ENCODE measurements at regions not wholly inside any gene's neighbourhood (a gene's known extent, or its start where the extent isn't known, plus 50 kb on each side); places are given as distances from the start of the nearest gene placed in this dataset.

DNA sequence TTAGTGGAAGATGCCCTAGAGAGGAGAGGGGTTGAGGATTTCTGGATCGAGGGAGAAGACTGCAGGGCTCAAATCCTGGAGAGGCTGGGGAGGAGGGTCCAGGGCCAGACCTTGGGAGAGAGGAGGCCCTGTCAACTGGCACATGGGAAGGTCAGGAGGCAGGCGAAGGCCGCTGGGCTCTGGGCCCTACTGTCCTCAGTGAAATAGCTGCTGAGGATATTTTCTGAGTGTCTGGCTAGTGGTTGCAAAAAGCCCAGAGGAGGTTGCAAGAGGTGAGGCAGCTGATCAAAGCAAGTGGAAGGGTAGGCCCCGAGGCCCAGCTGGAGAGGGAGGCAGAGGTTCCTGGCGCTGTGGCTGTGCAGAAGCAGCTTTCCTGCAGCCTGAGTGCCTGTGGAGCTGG, 103.4 kb upstream of the MLN start:
- H3K79me2 ChIP-seq (ENCODE audit: control insufficient read depth, insufficient read depth, low read length) = no peaks in the 10 kb centered on the region
- no peak for FAIRE-seq
- no peaks in the 10 kb centered on the region for H4K20me1 ChIP-seq (ENCODE audit: control insufficient read depth, insufficient read depth)
- H3K9ac ChIP-seq (ENCODE audit: control insufficient read depth, insufficient read depth, low read length) = no peak overlapping the region
- ChIA-PET RAD21 (ENCODE audit: unreplicated experiment) (no interaction called here), POLR2A (no interaction called here), SMC1A (ENCODE audit: uncharacterized antibody, unreplicated experiment) (no interaction called here), CTCF (no interaction called here)
- TF ChIP-seq IKZF2 (IDR thresholded peaks at IDR 0.05) (no peak), SP1 (IDR thresholded peaks at IDR 0.05; ENCODE audit: low read depth, low read length) (no peak), NR2C2 (IDR thresholded peaks at IDR 0.05; ENCODE audit: borderline replicate concordance, control insufficient read depth, insufficient read length, low read depth) (no peak), NR2C1 (IDR thresholded peaks at IDR 0.05) (no peak), NRF1 (conservative IDR thresholded peaks at IDR 0.05; ENCODE audit: low read depth, low read length) (no peak), ZZZ3 (IDR thresholded peaks at IDR 0.05; ENCODE audit: control insufficient read depth, insufficient read length, low read depth) (no peak), PAX5 (IDR thresholded peaks at IDR 0.05; ENCODE audit: borderline replicate concordance, low read depth, low read length) (no peak), RUNX3 (IDR thresholded peaks at IDR 0.05; ENCODE audit: low read length) (no peak), BCL11A (IDR thresholded peaks at IDR 0.05; ENCODE audit: low read depth, low read length) (no peak), HCFC1 (IDR thresholded peaks at IDR 0.05; ENCODE audit: low read length) (no peak), RAD21 (IDR thresholded peaks at IDR 0.05; ENCODE audit: insufficient read depth, low read depth, low read length) (no peak), TCF12 (IDR thresholded peaks at IDR 0.05; ENCODE audit: low read depth, low read length) (no peak), PML (IDR thresholded peaks at IDR 0.05; ENCODE audit: low read length) (no peak), ESRRA (IDR thresholded peaks at IDR 0.05; ENCODE audit: low read length) (no peak), HDAC2 (IDR thresholded peaks at IDR 0.05) (no peak)
- TF ChIP-seq, protein P1, sequence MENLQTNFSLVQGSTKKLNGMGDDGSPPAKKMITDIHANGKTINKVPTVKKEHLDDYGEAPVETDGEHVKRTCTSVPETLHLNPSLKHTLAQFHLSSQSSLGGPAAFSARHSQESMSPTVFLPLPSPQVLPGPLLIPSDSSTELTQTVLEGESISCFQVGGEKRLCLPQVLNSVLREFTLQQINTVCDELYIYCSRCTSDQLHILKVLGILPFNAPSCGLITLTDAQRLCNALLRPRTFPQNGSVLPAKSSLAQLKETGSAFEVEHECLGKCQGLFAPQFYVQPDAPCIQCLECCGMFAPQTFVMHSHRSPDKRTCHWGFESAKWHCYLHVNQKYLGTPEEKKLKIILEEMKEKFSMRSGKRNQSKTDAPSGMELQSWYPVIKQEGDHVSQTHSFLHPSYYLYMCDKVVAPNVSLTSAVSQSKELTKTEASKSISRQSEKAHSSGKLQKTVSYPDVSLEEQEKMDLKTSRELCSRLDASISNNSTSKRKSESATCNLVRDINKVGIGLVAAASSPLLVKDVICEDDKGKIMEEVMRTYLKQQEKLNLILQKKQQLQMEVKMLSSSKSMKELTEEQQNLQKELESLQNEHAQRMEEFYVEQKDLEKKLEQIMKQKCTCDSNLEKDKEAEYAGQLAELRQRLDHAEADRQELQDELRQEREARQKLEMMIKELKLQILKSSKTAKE (IDR thresholded peaks at IDR 0.05; ENCODE audit: low read depth, poor library complexity, severe bottlenecking) = no peak
- TF ChIP-seq, protein P2, sequence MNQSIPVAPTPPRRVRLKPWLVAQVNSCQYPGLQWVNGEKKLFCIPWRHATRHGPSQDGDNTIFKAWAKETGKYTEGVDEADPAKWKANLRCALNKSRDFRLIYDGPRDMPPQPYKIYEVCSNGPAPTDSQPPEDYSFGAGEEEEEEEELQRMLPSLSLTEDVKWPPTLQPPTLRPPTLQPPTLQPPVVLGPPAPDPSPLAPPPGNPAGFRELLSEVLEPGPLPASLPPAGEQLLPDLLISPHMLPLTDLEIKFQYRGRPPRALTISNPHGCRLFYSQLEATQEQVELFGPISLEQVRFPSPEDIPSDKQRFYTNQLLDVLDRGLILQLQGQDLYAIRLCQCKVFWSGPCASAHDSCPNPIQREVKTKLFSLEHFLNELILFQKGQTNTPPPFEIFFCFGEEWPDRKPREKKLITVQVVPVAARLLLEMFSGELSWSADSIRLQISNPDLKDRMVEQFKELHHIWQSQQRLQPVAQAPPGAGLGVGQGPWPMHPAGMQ (IDR thresholded peaks at IDR 0.05; ENCODE audit: borderline replicate concordance) = no peak
- TF ChIP-seq, protein P3, sequence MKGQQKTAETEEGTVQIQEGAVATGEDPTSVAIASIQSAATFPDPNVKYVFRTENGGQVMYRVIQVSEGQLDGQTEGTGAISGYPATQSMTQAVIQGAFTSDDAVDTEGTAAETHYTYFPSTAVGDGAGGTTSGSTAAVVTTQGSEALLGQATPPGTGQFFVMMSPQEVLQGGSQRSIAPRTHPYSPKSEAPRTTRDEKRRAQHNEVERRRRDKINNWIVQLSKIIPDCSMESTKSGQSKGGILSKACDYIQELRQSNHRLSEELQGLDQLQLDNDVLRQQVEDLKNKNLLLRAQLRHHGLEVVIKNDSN (IDR thresholded peaks at IDR 0.05; ENCODE audit: borderline replicate concordance, extremely low read length, insufficient read depth, low read depth, low read length) = no peak
- no peak for DNase-seq (ENCODE audit: low read depth, low spot score)
- BruUV-seq (replicated peaks) = no TSS peak
- no peaks in the 10 kb centered on the region for H3K27me3 ChIP-seq (replicated peaks in 1 of 2; ENCODE audit: control insufficient read depth in 2 of 2, insufficient read depth in 2 of 2, low read length in 1 of 2)
- in situ Hi-C loops (cut with MboI) (no loop called here), intact Hi-C loops (cut with micrococcal nuclease; ENCODE audit: unreplicated experiment) (no loop called here)
- no peak overlapping the region for H3K4me3 ChIP-seq
- H3K9me3 ChIP-seq (replicated peaks; ENCODE audit: control insufficient read depth, insufficient read depth, low read length) = no peaks in the 10 kb centered on the region
- ATAC-seq = no peak
- no peak overlapping the region for H2AFZ ChIP-seq (ENCODE audit: control insufficient read depth, low read depth, low read length)
- H3K27ac ChIP-seq (ENCODE audit: control insufficient read depth, insufficient read depth) = no peak overlapping the region
- WGBS (ENCODE audit: insufficient coverage, insufficient replicate concordance, low lambda C conversion rate, missing lambda C conversion rate) = 49% methylated on average over 5 of the region's 5 CpGs
- no peaks in the 10 kb centered on the region for H3K36me3 ChIP-seq (ENCODE audit: control insufficient read depth in 2 of 2, insufficient read depth in 2 of 2, low read length in 1 of 2)
- H3K4me1 ChIP-seq (ENCODE audit: control insufficient read depth, insufficient read depth, low read length) = peaks cover 27% of the 10 kb centered on the region
- no peak overlapping the region for H3K4me2 ChIP-seq (ENCODE audit: control insufficient read depth, insufficient read depth)
